Putamen (tissue), 1 donor: ENCODE measurements at regions not wholly inside any gene's neighbourhood (a gene's known extent, or its start where the extent isn't known, plus 50 kb on each side); places are given as distances from the start of the nearest gene placed in this dataset.

Experiments
- DNase-seq: peaks from one replicate; pipeline ENCODE4 v3.0.0-alpha.2; 2016; ENCODE audit warnings: low spot score

DNA sequence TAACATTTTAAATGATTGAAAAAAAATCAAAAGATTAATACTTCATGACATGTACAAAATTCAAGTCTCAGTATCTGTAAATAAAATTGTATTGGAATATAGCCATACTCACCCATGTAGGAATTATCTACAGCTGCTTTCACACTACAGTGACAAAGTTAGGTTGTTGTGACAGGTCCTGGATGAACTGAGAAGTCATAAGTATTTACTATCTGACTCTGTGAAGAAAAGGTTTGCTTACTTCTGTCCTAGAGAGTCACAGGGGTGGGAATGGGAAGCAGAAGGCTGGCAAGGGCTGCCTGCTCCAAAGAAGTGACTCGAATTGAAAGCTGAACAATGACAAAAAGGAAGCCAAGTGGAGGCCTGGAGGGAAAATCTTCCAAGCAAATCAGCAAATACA lies 155.2 kb downstream of the SLC30A10 start:
- DNase-seq: no peak

DNA sequence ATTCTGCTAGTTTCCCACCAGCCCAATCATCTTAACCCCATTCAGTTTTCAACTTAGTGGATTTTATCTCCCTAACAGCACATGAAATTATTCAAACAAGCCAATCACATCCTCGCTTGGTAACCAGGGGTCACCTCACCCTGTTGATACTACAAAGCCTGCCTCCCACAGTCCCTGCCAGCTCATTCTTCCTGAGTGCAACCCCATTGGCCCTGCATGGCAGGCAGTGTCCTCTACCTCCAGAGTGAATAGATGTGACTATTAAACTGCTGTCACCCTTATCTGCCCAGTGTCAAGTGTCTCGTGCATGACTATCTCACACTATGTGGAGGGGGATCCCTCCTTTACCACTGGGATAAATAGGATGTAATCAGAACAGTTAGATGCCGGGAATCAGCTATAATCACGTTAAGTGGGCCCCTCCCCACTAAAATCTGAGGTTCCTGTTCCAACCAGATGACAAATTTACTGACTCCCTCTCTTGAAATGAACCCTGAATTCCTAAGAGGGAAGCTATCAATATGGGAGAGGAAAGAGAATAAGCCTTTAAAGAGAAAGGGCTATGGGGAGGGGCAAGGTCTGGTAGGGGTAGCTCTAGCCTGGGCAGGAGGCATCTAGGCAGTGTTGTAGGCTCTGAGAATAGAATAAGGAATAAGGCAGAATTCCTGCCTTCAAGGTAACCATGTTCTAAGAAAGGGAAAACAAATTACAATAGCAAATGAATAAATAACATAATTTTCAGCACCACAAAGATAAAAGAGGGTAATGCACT lies 155.9 kb downstream of the SLC30A10 start:
- no peak for DNase-seq

GRCh38 chr1:219771080-219771479 lies 157.3 kb downstream of the SLC30A10 start:
- DNase-seq: no peak

DNA sequence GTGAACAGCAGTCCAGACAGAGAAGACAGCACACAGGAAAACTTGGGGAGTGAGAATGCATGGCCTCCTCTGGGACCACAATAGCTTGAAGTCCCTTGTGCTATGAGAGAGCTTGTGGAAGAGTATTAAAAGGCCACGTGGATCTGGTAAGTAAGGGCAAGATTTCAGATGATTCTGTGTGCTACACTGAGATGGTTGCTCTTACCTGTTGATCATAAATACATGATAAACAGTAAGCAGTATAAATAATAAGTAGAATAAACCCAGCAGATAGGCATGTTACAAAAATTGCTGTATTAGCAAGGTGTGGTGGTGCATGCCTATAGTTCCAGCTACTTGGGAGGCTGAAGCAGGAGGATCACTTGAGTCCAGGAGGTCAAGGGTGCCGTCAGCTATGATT lies 150.4 kb upstream of the ZC3H11B start:
- no peak for DNase-seq

GRCh38 chr1:219761208-219761860 lies 148.4 kb upstream of the ZC3H11B start:
- DNase-seq: no peak

GRCh38 chr1:219759095-219759494 lies 146.2 kb upstream of the ZC3H11B start:
- no peak for DNase-seq

- DNase-seq: no peak
Measured at GRCh38 chr1:219757890-219758289, 145.0 kb upstream of the ZC3H11B start.

GRCh38 chr1:219755234-219755633 lies 142.3 kb upstream of the ZC3H11B start:
- no peak for DNase-seq

- no peak for DNase-seq
Measured at GRCh38 chr1:219754767-219755166, 141.9 kb upstream of the ZC3H11B start.

GRCh38 chr1:219753914-219754313 lies 141.0 kb upstream of the ZC3H11B start:
- no peak for DNase-seq

GRCh38 chr1:219752645-219753044 lies 139.7 kb upstream of the ZC3H11B start:
- no peak for DNase-seq

GRCh38 chr1:219751870-219752507 lies 139.1 kb upstream of the ZC3H11B start:
- DNase-seq: no peak

DNA sequence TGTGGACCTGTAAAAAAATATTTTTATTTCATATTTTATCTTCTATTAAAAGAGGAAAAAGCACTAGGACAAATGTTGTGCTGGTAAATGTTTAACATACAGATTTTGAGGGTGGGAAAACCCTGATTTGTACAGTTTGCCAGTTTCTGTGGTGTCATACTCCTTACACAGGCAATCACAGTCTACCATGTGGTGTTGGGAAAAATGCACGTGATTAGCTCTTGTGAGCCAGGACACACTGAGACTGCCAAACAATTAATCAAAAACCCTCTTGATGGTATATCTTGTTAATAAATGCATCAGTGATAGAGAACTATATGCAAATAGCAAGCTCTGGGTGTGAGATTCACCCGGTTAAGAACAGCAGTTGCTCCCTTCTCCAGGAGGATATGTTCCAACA lies 136.5 kb upstream of the ZC3H11B start:
- no peak for DNase-seq

GRCh38 chr1:219746141-219746540 lies 133.2 kb upstream of the ZC3H11B start:
- DNase-seq: no peak

DNA sequence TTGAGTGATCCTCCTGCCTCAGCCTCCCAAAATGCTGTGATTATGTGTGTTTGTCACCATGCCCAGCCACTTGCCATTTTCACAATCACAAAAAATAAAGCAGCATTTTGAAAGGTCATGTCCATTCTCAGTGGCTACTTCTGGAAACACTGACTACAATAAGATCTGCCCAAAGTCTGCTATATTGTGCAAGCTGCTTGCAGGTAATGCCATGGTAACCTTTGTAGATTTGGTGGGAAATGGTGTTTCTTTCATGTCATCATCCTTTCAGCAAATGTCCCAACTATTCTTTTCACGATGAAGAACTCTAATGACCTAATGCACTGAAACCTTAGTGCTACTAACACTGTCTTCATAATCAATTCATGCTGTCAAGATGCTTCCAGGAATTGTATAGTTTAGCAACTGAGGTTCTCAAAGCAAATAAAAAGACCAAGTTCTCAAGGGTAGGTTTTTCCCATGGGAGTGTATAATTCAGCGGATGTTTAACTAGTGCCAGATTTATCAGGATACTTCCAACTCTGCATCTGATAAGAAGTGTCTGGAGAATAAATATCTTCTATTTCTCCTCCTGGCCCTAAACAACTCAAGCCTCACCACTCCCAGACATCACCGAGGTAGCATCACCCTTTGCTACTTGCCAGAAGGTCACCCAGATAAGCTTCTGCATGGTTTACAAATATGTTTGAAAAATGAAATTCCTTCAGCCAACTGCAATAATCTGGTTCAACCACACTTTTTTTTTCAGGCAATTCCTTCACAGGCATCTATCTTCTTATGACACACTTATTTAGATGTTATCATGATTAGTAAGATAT lies 132.0 kb upstream of the ZC3H11B start:
- no peak for DNase-seq

DNA sequence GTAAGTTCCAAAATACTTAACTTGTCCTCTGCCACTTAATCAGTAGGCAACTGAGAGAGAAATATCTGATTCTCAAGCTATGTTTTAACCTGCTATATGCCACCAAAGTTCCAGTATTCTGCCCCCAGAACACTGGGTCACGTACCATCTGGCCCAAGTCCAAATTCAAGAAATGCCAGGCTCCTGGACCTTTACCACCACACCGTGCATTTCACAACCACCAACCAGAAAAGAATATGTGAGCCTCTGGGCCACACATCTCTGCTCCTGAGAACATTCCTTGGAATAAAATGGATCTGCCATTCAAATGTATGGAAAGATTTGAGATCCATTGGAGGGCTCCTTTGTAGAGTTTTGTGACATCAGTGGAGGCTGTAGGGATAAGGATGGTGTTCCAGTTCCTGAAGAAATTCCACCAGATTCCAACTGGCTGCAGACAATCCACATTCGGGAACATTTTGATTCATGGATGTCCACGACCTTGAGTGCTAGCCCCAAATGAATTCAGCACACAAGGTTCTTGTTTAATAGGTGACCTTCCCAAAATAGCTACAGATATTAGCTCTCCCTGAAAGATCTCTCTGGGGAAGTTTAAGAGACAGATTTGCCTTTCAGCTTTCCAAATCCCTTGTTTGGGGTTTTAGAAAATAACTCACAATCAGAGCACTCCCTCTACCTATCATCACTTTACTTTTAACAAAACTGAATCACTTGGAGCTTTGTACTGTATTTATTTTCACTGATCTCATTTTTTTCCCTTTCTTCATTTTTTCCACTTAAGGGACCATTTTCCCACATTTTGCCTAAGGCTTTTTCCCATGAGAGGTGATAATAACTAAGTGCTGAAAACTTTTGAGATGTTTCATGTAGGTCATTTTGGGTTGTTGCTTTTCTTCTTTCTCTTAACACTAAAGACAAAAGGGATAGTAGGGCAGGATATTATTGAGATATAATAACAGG lies 128.4 kb upstream of the ZC3H11B start:
- no peak for DNase-seq

GRCh38 chr1:219733511-219734174 lies 120.7 kb upstream of the ZC3H11B start:
- no peak for DNase-seq

DNA sequence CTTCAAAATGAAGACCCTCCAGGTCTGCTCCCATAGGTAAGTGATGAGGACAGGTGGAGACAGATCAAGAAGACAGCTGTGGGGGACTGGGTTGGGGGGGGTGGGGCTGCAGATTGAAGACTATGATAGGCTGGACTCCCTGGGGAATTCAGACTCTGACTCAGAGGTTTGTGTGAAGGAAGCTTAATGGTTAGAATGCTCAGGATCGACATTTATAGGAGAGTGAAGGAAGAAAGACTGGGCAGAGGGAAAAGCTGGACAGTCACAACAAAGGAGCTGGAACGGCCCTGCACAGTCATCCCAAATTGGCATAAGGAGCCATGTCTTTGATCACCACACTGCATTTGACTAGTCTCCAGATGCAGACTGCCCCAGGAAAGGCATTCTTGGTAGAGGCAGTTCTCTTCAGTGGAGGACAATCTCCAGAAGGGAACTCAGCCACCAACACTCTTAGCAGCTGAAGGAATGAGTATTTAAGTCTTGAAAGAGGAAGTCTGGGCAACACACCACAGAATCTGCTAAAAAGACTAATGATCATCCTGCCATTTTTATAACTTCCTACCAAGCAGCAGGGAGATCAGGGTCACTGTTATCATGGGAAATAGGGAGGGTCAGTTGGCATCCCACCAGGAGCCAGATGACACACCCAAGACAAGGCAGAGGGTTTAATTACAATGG lies 120.0 kb upstream of the ZC3H11B start:
- no peak for DNase-seq

DNA sequence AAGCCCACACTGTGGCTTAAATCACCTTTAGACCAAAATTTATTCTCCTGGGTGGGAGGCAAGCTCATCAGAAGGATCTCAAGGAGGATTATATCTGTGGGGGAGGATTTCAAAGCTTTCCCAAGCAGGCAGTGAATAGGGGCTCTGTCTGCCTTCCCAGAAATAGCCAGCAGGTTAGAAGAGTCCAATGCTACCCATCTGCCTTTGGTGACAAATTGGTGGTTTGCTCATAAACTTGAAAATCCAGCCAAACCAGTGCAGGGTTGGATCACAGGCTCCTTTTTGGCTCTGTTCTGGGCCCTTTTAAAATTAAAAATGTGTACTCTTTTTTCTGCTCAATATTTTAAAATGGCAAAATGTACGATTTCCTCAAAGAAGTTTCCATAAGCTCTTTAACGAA lies 118.9 kb upstream of the ZC3H11B start:
- no peak for DNase-seq
